OCI-LY7 (cell line): ENCODE measurements at regions not wholly inside any gene's neighbourhood (a gene's known extent, or its start where the extent isn't known, plus 50 kb on each side); places are given as distances from the start of the nearest gene placed in this dataset.

Source experiments
- BruUV-seq: library from RNA; stranded (reverse); fragments of 400-500 nt; replicated peaks from 2 replicates; lab custom pipeline; 2021; lab: Mats Ljungman, UMichigan
- CTCF ChIA-PET: fragments of 300-600 bp; sonication (Branson Sonifier 250); formaldehyde crosslinking; loops from one replicate; lab custom pipeline; 2022; ENCODE audit warnings: antibody characterized with exemption; ENCODE audit not compliant: unreplicated experiment; lab: Charles Lee
- POLR2A ChIA-PET: fragments of 300-600 bp; sonication (Branson Sonifier 250); formaldehyde crosslinking; loops from one replicate; lab custom pipeline; 2022; ENCODE audit warnings: antibody characterized with exemption; lab: Charles Lee
- DNase-seq: peaks from one replicate; pipeline ENCODE4 v3.0.0-alpha.2; 2015; ENCODE audit warnings: low spot score
- H2AFZ ChIP-seq: fragments of 200-600 bp; sonication (generic), shearing (Covaris generic); 2 replicates; pipeline ENCODE4 v1.6.1; 2014; ENCODE audit warnings: mild to moderate bottlenecking, antibody characterized with exemption, low read length, moderate library complexity
- H3K27ac ChIP-seq: fragments of 200-600 bp; sonication (generic); 2 replicates; pipeline ENCODE4 v1.5.1; 2014; ENCODE audit warnings: mixed run types, low read depth, mild to moderate bottlenecking, moderate library complexity, low read length, inconsistent platforms; ENCODE audit not compliant: poor library complexity, severe bottlenecking
- H3K36me3 ChIP-seq: fragments of 200-600 bp; sonication (generic); 2 replicates; pipeline ENCODE4 v1.6.1; 2014; ENCODE audit warnings: mild to moderate bottlenecking, antibody characterized with exemption, low read length, moderate library complexity, mixed read lengths; ENCODE audit not compliant: insufficient read depth
- H3K4me1 ChIP-seq: fragments of 200-600 bp; sonication (generic); 2 replicates; pipeline ENCODE4 v1.5.1; 2014; ENCODE audit warnings: mild to moderate bottlenecking, low read length; ENCODE audit not compliant: insufficient read depth, poor library complexity, severe bottlenecking
- H3K4me2 ChIP-seq: fragments of 200-600 bp; sonication (generic); 2 replicates; pipeline ENCODE4 v1.6.1; 2014; ENCODE audit warnings: mild to moderate bottlenecking, low read length
- H3K4me3 ChIP-seq: fragments of 200-600 bp; sonication (generic); 2 replicates; pipeline ENCODE4 v1.5.1; 2014; ENCODE audit warnings: mild to moderate bottlenecking, low read depth, low read length; ENCODE audit not compliant: poor library complexity, severe bottlenecking
- H3K79me2 ChIP-seq: fragments of 200-600 bp; sonication (generic); 2 replicates; pipeline ENCODE4 v1.6.1; 2016; ENCODE audit warnings: low read depth, mild to moderate bottlenecking, low read length, moderate library complexity, mixed read lengths; ENCODE audit not compliant: insufficient read depth
- H3K9me2 ChIP-seq: fragments of 200-600 bp; sonication (generic); 2 replicates; pipeline ENCODE4 v1.6.1; 2016; ENCODE audit warnings: mild to moderate bottlenecking, low read length, mixed read lengths; ENCODE audit not compliant: insufficient read depth
- H3K9me3 ChIP-seq: fragments of 200-600 bp; sonication (generic); 2 replicates; pipeline ENCODE4 v1.6.1; 2014; ENCODE audit warnings: mild to moderate bottlenecking, mixed run types, low read length, mixed read lengths
- H4K20me1 ChIP-seq: fragments of 200-600 bp; sonication (generic); 2 replicates; pipeline ENCODE4 v1.6.1; 2014; ENCODE audit warnings: mild to moderate bottlenecking, antibody characterized with exemption, low read length, moderate library complexity, mixed read lengths; ENCODE audit not compliant: insufficient read depth
- CTCF ChIP-seq: fragments of 200-600 bp; sonication (generic); conservative IDR thresholded peaks from 2 replicates; pipeline ENCODE4 v1.5.1; 2014; ENCODE audit warnings: mild to moderate bottlenecking, antibody characterized with exemption, low read length, moderate library complexity, mixed read lengths
- EZH2phosphoT487 ChIP-seq: fragments of 200-600 bp; sonication (generic); IDR thresholded peaks from 2 replicates; pipeline ENCODE4 v1.6.1; 2018; ENCODE audit warnings: low read depth, borderline replicate concordance, mild to moderate bottlenecking, mixed run types, antibody characterized with exemption, low read length, moderate library complexity, mixed read lengths
- intact Hi-C: fragments of 100-400 bp; cut with micrococcal nuclease; formaldehyde crosslinking; loops from one replicate; pipeline ENCODE4 v1.10.0; 2022; ENCODE audit not compliant: unreplicated experiment

DNA sequence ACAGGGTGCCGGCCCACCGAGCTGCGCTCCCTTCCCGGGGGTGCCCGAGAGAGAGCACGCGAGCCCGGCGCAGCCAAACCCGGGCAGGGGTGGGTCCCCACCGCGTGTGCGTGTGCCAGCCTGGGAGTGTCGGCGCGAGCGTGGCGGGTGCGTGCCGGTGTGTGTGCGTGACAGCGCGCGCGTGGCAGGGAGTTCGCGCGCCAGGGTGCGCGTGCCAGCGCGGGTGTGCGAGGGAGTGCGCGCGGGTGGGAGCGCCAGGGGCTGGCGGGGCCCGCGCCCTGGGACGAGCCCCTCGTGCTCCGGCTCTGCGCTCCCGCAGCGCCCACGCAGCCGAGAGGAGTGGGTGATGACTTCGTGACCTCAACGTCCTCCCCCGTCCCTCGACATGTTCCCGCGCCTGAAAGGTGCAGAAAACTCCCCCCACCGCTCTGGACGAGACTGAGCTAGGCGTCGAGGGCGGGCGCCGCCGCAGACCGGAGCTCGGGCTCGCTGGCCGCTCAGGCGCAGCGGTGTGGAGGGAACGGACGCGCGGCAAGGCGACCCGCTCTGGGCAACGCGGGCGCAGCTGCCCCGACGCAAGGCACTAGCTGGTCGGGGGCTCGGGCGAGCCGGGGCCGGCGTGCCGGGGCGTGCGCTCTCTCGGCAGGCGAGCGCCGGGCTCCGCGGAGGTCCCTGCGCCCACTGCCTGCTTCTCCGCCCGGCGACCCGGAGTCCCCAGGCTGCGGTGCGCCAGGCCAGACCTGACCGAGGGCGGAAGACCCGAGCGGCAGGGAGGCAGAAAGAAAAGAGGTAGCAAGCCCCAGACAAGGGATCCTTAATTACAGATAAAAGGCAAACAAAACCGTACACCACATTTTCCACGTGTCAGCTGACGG is 582.8 kb downstream of the ZEB2 start:
- no peak for TF ChIP-seq EZH2phosphoT487
- no peak for TF ChIP-seq CTCF
- no peaks in the 10 kb centered on the region for H3K36me3 ChIP-seq
- BruUV-seq: no TSS peak
- H3K4me2 ChIP-seq: peak overlapping the region; percentile 18; the same call in 1 of the 2 replicates
- H3K4me1 ChIP-seq: no peaks in the 10 kb centered on the region
- no peaks in the 10 kb centered on the region for H3K9me3 ChIP-seq
- POLR2A ChIA-PET: interaction anchor here (0.6 kb wide), 1 partner anchor 767 kb away, joined by 3 read pairs; no protein-coding TSS in a partner anchor
- H3K4me3 ChIP-seq: no peak overlapping the region
- no peaks in the 10 kb centered on the region for H4K20me1 ChIP-seq
- no peak overlapping the region for H3K27ac ChIP-seq
- DNase-seq: no peak
- no peak overlapping the region for H2AFZ ChIP-seq
- no peaks in the 10 kb centered on the region for H3K79me2 ChIP-seq
- CTCF ChIA-PET: no interaction called here
- H3K9me2 ChIP-seq: no peaks in the 10 kb centered on the region
- intact Hi-C loops: no loop called here

DNA sequence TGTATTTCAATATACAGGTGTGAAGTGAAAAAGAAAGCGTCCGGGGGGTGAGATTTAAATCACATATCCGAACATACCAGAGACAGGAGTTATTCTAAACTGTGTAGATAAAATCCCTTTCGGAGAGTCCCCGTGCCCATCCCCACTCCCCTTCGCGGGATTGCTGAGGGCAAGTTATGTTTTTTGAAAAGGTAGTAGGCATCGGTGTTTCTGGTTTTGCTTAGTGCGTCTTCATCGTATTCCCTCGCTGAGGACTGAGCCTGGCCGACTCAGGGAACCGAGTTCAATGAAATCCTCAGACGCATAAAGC is 583.4 kb downstream of the ZEB2 start:
- Histone ChIP-seq H3K27ac (no peak overlapping the region), H3K9me2 (no peaks in the 10 kb centered on the region), H3K9me3 (no peaks in the 10 kb centered on the region), H3K4me1 (no peaks in the 10 kb centered on the region), H3K4me2 (peak overlapping the region; percentile 16; the same call in 1 of the 2 replicates), H4K20me1 (no peaks in the 10 kb centered on the region), H3K36me3 (no peaks in the 10 kb centered on the region), H2AFZ (no peak overlapping the region), H3K79me2 (no peaks in the 10 kb centered on the region), H3K4me3 (no peak overlapping the region)
- BruUV-seq: no TSS peak
- DNase-seq: no peak
- TF ChIP-seq EZH2phosphoT487: no peak
- TF ChIP-seq CTCF: no peak
- intact Hi-C loops: no loop called here
- ChIA-PET CTCF (no interaction called here), POLR2A (interaction anchor here (0.6 kb wide), 1 partner anchor 768 kb away, joined by 3 read pairs; no protein-coding TSS in a partner anchor)

- no peak for DNase-seq
- no peak overlapping the region for H3K4me3 ChIP-seq
- H4K20me1 ChIP-seq: no peaks in the 10 kb centered on the region
- H3K79me2 ChIP-seq: no peaks in the 10 kb centered on the region
- H2AFZ ChIP-seq: no peak overlapping the region
- H3K4me2 ChIP-seq: no peak overlapping the region
- POLR2A ChIA-PET: interaction anchor here (0.6 kb wide), 1 partner anchor 185 kb away, joined by 3 read pairs; no protein-coding TSS in a partner anchor
- CTCF ChIA-PET: no interaction called here
- intact Hi-C loops: no loop called here
- no peaks in the 10 kb centered on the region for H3K9me3 ChIP-seq
- H3K4me1 ChIP-seq: no peaks in the 10 kb centered on the region
- no peak for TF ChIP-seq CTCF
- no peak for TF ChIP-seq EZH2phosphoT487
- BruUV-seq: no TSS peak
- no peaks in the 10 kb centered on the region for H3K36me3 ChIP-seq
- H3K27ac ChIP-seq: no peak overlapping the region
- H3K9me2 ChIP-seq: no peaks in the 10 kb centered on the region
These were observed 584.5 kb downstream of the ZEB2 start for GRCh38 chr2:143935482-143935752.
